ENCODE measurements at regions not wholly inside any gene's neighbourhood (a gene's known extent, or its start where the extent isn't known, plus 50 kb on each side); places are given as distances from the start of the nearest gene placed in this dataset.

DNA sequence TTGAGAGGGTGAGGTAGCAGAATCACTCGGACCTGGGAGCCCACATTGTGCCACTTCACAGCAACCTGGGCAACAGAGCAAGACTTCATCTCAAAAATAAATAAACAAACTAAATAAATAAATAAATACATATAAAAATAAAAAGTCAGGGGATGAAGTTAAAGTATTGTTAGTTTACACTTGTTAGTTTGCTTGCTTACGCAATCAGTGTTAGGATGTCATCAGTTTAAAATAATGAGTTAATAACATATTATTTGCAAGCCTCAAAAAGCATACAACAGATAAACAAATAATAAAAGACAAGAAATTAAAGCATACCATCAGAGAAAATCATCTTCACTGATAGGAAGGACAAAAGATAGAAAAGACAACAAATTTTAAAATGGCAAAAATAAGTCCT lies 891.1 kb upstream of the PCDH7 start:
- Mint-ChIP-seq H3K27me3 (ENCODE audit: low read depth) (no peaks in the 10 kb centered on the region), H3K4me1 (ENCODE audit: low read depth) (no peaks in the 10 kb centered on the region), H3K4me3 (no peak overlapping the region), H3K9me3 (ENCODE audit: insufficient read depth) (peaks cover 14% of the 10 kb centered on the region), H3K27ac (no peak overlapping the region), H3K36me3 (ENCODE audit: low read depth) (no peaks in the 10 kb centered on the region)
- ChIA-PET CTCF (no interaction called here), POLR2A (no interaction called here)
- ATAC-seq (no peak), DNase-seq (no peak)

DNA sequence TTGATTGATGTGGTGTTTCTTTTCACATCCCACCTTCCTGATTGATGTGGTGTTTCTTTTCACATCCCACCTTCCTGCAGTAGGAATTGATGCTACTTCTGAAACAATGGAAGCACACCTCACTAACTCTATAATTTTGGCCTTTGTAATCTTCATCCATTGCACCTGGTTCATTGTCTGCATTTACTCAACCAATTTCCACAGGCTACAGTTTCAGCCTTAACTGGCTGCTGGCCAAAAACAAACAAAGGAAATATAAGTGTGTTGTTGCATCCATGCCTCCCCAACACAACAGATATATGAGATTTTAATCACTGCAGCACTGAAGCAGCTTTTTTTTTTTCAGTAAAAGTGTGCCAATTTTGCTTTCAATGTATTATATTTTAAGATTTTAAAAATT lies 867.6 kb upstream of the PCDH7 start:
- Mint-ChIP-seq H3K27me3 (ENCODE audit: low read depth) (no peaks in the 10 kb centered on the region), H3K4me1 (ENCODE audit: low read depth) (no peaks in the 10 kb centered on the region), H3K4me3 (no peak overlapping the region), H3K27ac (no peak overlapping the region), H3K36me3 (ENCODE audit: low read depth) (no peaks in the 10 kb centered on the region), H3K9me3 (ENCODE audit: insufficient read depth) (peaks cover 15% of the 10 kb centered on the region)
- no peak for DNase-seq
- ATAC-seq = no peak
- ChIA-PET CTCF (no interaction called here), POLR2A (no interaction called here)

DNA sequence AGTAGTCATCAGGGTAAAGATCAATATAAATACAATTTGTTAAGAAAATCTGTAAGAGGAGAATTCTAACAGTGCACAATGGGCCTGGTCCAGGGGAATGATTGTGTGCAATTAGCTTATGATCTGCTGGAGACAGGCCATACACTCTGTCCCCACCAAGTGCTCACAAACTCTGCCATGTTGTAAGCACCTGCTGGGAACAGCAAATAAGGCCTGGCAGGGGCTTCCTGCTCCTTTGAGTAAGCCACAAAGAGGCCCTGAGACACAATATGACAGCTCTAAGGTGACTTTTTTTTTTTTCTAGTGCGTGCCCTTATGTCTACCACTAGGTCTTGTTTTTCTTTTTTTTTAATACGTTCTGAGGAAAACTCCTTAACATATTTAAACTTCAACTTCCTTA lies 866.3 kb upstream of the PCDH7 start:
- POLR2A ChIA-PET = no interaction called here
- Mint-ChIP-seq H3K4me1 (ENCODE audit: low read depth) (no peaks in the 10 kb centered on the region), H3K27me3 (ENCODE audit: low read depth) (no peaks in the 10 kb centered on the region)

DNA sequence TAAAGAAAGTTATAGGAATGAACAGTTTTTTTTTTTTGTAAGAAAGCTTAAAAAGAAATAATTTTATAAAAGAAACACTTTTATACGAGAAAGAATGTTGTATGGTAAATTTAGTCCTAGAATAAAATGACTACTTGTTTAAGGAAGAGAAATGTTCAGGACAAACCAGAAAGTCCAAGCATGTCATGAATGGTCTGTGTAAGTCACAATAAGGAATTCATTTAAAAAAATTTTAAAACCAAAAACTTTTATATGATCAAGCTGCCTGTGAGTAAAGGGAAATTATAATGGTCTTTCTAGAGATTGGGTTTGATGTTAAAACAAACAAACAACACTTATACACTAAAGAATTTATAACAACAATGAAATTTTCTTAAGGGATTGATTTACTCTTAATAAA lies 858.9 kb upstream of the PCDH7 start:
- H3K27me3 Mint-ChIP-seq (ENCODE audit: low read depth) = no peaks in the 10 kb centered on the region
- no peak for DNase-seq
- H3K27ac Mint-ChIP-seq = no peak overlapping the region
- H3K9me3 Mint-ChIP-seq (ENCODE audit: insufficient read depth) = peaks cover 42% of the 10 kb centered on the region
- no peaks in the 10 kb centered on the region for H3K4me1 Mint-ChIP-seq (ENCODE audit: low read depth)
- H3K4me3 Mint-ChIP-seq = no peak overlapping the region
- ChIA-PET CTCF (no interaction called here), POLR2A (no interaction called here)
- no peaks in the 10 kb centered on the region for H3K36me3 Mint-ChIP-seq (ENCODE audit: low read depth)
- ATAC-seq = no peak

More for the DNA sequence above, 866.3 kb upstream of the PCDH7 start:
- ATAC-seq = no peak
- H3K36me3 Mint-ChIP-seq (ENCODE audit: low read depth) = no peaks in the 10 kb centered on the region
- CTCF ChIA-PET = no interaction called here
- H3K27ac Mint-ChIP-seq = no peak overlapping the region
- peaks cover 17% of the 10 kb centered on the region for H3K9me3 Mint-ChIP-seq (ENCODE audit: insufficient read depth)
- DNase-seq = no peak
- H3K4me3 Mint-ChIP-seq = no peak overlapping the region

DNA sequence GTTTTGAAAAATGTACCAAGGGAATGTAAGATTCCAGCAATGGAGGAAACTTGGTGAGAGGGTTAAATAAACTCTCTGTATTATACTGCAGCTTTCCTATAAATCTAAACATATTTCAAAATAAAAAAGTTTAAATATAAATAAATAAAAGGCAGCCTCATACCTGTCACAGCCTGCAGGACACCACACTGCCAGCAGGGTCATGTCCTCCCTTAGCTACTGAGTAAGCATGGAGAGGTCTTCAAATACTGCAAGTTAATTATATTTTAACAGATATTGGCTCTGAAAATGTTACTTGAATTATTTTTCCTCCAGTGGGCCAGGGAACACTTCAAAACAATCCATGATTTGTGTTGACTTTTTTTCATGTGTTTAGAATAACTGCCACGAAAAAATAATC lies 852.8 kb upstream of the PCDH7 start:
- ChIA-PET POLR2A (no interaction called here), CTCF (no interaction called here)
- Mint-ChIP-seq H3K4me1 (ENCODE audit: low read depth) (no peaks in the 10 kb centered on the region), H3K27me3 (ENCODE audit: low read depth) (no peaks in the 10 kb centered on the region), H3K4me3 (no peak overlapping the region), H3K9me3 (ENCODE audit: insufficient read depth) (peaks cover 14% of the 10 kb centered on the region), H3K36me3 (ENCODE audit: low read depth) (no peaks in the 10 kb centered on the region), H3K27ac (no peak overlapping the region)
- ATAC-seq = no peak
- DNase-seq = no peak

DNA sequence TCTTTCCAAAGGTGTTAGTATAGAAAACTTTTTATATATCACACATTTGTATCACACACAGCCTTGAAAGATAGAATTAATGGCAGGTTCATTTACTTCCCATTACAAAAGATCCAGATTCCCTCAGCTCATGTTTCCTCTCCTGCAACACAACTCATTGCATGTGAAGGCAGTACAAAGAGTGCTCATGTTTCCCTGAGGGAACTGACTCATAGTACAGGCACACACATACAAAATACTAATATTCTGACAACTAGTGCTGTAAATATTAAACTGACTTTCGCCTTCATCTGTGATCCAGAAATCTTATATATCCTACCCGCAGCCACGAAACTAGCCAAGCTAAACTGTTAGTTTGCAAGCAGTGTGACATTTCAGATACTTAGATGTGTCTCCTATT lies 819.8 kb upstream of the PCDH7 start:
- Mint-ChIP-seq H3K27ac (no peak overlapping the region), H3K27me3 (ENCODE audit: low read depth) (no peaks in the 10 kb centered on the region), H3K36me3 (ENCODE audit: low read depth) (no peaks in the 10 kb centered on the region), H3K4me1 (ENCODE audit: low read depth) (no peaks in the 10 kb centered on the region), H3K9me3 (ENCODE audit: insufficient read depth) (peaks cover 13% of the 10 kb centered on the region), H3K4me3 (no peak overlapping the region)
- ChIA-PET POLR2A (no interaction called here), CTCF (no interaction called here)
- DNase-seq (no peak), ATAC-seq (no peak)

DNA sequence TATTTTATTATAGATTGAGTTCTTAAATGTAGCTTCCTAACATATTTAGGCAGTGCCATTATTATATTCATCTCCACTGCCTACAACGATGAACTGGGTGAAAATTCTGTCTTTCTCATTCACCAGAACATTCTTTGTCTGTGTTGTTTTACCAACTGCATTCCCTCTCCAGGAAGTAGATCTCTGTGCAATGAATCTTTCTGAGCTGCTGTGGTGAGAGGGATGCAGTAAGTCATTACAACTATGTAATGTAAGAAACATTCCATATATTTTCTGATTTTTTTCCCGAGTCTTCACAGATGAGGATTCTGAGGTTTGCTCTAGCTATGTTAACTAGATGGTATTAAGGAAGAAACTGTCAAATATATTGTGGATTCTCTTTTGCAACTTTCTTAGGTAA lies 811.9 kb upstream of the PCDH7 start:
- Mint-ChIP-seq H3K4me1 (ENCODE audit: low read depth) (no peaks in the 10 kb centered on the region), H3K9me3 (ENCODE audit: insufficient read depth) (peaks cover 13% of the 10 kb centered on the region), H3K4me3 (no peak overlapping the region), H3K27ac (no peak overlapping the region), H3K36me3 (ENCODE audit: low read depth) (no peaks in the 10 kb centered on the region), H3K27me3 (ENCODE audit: low read depth) (no peaks in the 10 kb centered on the region)
- ATAC-seq (no peak), DNase-seq (no peak)
- CTCF ChIA-PET = no interaction called here
- POLR2A ChIA-PET = no interaction called here

DNA sequence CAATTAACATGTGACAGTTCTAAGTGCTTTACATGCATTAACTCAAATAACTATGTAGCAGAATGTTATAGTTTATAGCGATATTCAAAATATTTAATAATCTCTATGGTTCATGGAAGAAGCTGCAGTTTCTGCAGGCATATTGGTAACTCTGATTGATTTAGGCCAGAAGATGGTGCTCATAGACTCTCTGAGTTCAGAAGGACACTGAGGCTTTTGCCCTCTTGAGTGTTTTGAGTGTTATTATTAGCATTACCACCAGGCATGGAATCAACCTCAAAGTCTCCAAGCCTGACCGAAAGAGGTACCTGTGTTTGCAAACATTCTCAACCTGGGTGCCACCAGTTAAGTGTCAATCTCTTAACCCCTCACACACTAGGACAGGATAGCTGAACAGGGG lies 792.3 kb upstream of the PCDH7 start:
- Mint-ChIP-seq H3K4me1 (ENCODE audit: low read depth) (no peaks in the 10 kb centered on the region), H3K4me3 (no peak overlapping the region), H3K36me3 (ENCODE audit: low read depth) (no peaks in the 10 kb centered on the region), H3K27ac (no peak overlapping the region), H3K27me3 (ENCODE audit: low read depth) (no peaks in the 10 kb centered on the region), H3K9me3 (ENCODE audit: insufficient read depth) (peaks cover 20% of the 10 kb centered on the region)
- DNase-seq (no peak), ATAC-seq (no peak)
- ChIA-PET CTCF (no interaction called here), POLR2A (no interaction called here)

DNA sequence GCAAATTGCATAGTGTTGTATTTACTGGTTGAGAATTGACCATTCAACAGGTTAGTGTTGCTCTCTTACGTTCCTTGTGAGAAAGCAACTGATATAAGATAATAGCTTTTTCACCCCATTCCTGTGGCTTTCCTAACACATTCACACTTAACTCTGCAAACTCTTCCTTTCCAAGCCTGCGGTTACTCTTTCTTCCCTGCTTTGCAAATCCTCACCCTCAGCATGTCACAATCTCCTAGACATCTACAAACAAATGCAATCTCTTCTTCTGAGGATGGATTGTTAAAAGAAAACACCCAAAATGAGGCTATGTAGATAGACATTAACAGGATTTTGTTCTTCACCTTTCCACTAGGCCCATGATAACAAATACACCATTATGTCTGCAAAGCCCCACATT lies 771.7 kb upstream of the PCDH7 start:
- H3K36me3 Mint-ChIP-seq (ENCODE audit: low read depth) = no peaks in the 10 kb centered on the region
- ATAC-seq = no peak
- POLR2A ChIA-PET = no interaction called here
- H3K27me3 Mint-ChIP-seq (ENCODE audit: low read depth) = no peaks in the 10 kb centered on the region
- no peaks in the 10 kb centered on the region for H3K4me1 Mint-ChIP-seq (ENCODE audit: low read depth)
- CTCF ChIA-PET = no interaction called here
- no peak for DNase-seq
- no peaks in the 10 kb centered on the region for H3K9me3 Mint-ChIP-seq (ENCODE audit: insufficient read depth)
- no peak overlapping the region for H3K27ac Mint-ChIP-seq
- H3K4me3 Mint-ChIP-seq = no peak overlapping the region

DNA sequence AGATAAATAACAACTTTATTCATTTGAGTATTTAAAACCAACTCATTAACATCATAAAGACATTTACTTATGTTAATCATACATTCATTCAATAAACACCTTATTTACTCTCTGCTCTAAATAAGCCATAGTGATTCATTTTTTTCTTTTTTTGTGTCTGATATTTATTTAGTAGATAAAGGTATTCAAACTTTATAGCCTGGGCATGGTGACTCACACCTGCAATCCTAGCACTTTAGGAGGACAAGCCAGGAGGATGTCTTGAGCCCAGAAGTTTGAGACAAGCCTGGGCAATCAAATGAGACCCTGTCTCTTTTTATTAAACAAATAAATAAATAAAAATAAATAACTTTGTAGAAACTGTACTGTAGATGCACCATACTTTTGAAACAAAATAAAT lies 771.3 kb upstream of the PCDH7 start:
- ChIA-PET CTCF (no interaction called here), POLR2A (no interaction called here)
- Mint-ChIP-seq H3K27me3 (ENCODE audit: low read depth) (no peaks in the 10 kb centered on the region), H3K27ac (no peak overlapping the region), H3K9me3 (ENCODE audit: insufficient read depth) (peaks cover 2% of the 10 kb centered on the region), H3K36me3 (ENCODE audit: low read depth) (no peaks in the 10 kb centered on the region), H3K4me3 (no peak overlapping the region), H3K4me1 (ENCODE audit: low read depth) (no peaks in the 10 kb centered on the region)
- DNase-seq (no peak), ATAC-seq (no peak)

DNA sequence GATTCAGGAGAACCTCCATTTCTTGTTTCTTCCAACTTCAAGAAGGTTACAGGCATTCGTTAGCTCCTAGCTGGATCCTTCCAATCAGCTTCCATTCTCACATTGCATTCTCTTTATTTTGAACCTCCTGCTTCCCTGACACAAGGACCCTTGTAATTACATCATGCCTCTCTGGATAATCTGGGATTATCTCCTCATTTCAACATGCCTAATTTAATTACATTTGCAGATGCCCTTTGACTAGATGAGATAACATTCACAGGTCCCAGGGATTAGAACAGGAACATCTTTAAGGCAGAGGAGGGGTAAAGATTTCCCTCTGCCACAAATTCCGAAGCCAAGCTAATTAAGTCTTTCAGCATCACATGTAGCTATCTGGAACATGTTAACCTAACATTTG lies 753.8 kb upstream of the PCDH7 start:
- peaks cover 13% of the 10 kb centered on the region for H3K9me3 Mint-ChIP-seq (ENCODE audit: insufficient read depth)
- CTCF ChIA-PET = no interaction called here

DNA sequence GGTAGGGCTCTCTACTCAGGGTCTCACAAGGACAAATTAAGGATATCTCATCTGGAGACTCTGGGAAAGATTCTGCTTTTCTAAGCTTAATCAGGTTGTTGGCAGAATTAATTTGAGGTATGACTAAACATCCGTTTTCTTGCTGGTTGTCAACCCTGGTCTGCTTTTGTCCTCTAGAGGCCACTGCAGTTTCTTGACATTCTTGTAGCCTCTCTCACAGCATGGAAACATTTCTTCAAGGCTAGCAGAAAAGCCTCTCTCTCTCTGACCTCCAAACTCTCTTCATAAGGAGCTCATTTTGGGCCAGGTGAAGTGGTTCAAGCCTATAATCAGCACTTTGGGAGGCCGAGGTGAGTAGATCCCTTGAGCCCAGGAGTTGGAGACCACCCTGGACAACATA lies 749.5 kb upstream of the PCDH7 start:
- H3K27me3 Mint-ChIP-seq (ENCODE audit: low read depth) = no peaks in the 10 kb centered on the region
- no peak overlapping the region for H3K27ac Mint-ChIP-seq
- peaks cover 19% of the 10 kb centered on the region for H3K9me3 Mint-ChIP-seq (ENCODE audit: insufficient read depth)
- no peak overlapping the region for H3K4me3 Mint-ChIP-seq
- POLR2A ChIA-PET = no interaction called here
- CTCF ChIA-PET = no interaction called here
- ATAC-seq (no peak), DNase-seq (no peak)
- no peaks in the 10 kb centered on the region for H3K36me3 Mint-ChIP-seq (ENCODE audit: low read depth)
- H3K4me1 Mint-ChIP-seq (ENCODE audit: low read depth) = no peaks in the 10 kb centered on the region

More for the DNA sequence above, 753.8 kb upstream of the PCDH7 start:
- ATAC-seq = no peak
- Mint-ChIP-seq H3K27ac (no peak overlapping the region), H3K36me3 (ENCODE audit: low read depth) (no peaks in the 10 kb centered on the region), H3K27me3 (ENCODE audit: low read depth) (no peaks in the 10 kb centered on the region), H3K4me1 (ENCODE audit: low read depth) (no peaks in the 10 kb centered on the region), H3K4me3 (no peak overlapping the region)
- DNase-seq = no peak
- POLR2A ChIA-PET = no interaction called here

DNA sequence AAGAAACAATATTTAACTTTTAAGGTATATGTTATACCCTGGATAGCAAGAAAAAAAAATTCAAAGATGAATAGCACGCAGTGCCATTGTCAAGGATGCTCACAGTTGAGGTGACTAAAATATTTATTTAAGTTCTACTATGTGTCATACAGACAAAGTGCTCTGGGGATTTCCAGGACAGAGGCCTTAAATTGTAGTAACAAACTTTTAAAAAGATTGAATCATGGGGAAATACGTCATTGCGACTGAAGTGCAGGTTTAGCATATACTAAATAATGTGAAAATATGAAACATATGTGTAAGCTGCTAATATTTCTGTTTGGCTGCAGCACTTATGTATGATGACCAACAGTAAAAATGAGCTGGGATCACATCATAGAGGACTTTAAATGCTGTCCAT lies 748.0 kb upstream of the PCDH7 start:
- ChIA-PET CTCF (no interaction called here), POLR2A (no interaction called here)
- Mint-ChIP-seq H3K27ac (no peak overlapping the region), H3K9me3 (ENCODE audit: insufficient read depth) (peaks cover 19% of the 10 kb centered on the region), H3K4me1 (ENCODE audit: low read depth) (no peaks in the 10 kb centered on the region), H3K36me3 (ENCODE audit: low read depth) (no peaks in the 10 kb centered on the region), H3K4me3 (no peak overlapping the region), H3K27me3 (ENCODE audit: low read depth) (no peaks in the 10 kb centered on the region)
- no peak for ATAC-seq
- no peak for DNase-seq

DNA sequence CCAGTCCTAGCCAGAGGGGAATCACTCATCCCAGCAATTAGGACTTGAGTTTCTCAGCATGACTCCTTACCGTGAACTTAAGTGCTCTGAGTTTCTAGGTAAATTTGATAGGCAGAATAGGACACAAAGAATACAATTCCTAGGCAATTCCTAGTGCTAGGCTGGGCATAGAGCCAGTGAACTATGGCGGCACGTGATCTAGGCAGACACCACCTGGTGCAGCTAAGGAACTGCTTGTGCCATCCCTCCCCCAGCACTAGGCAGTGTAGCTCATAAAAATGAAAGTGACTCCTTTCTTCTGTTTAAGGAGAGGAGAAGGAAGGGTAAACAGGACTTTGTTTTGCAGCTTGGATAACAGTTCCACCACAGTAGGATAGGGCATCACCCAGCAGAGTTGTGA lies 736.3 kb upstream of the PCDH7 start:
- peaks cover 9% of the 10 kb centered on the region for H3K9me3 Mint-ChIP-seq (ENCODE audit: insufficient read depth)
- no peaks in the 10 kb centered on the region for H3K4me1 Mint-ChIP-seq (ENCODE audit: low read depth)
- no peak overlapping the region for H3K4me3 Mint-ChIP-seq
- ChIA-PET POLR2A (no interaction called here), CTCF (no interaction called here)
- no peaks in the 10 kb centered on the region for H3K36me3 Mint-ChIP-seq (ENCODE audit: low read depth)
- no peak overlapping the region for H3K27ac Mint-ChIP-seq
- DNase-seq (no peak), ATAC-seq (no peak)
- no peaks in the 10 kb centered on the region for H3K27me3 Mint-ChIP-seq (ENCODE audit: low read depth)
